Astrocyte (in vitro differentiated cells and primary cell): ENCODE measurements at regions not wholly inside any gene's neighbourhood (a gene's known extent, or its start where the extent isn't known, plus 50 kb on each side); places are given as distances from the start of the nearest gene placed in this dataset.

Source experiments
- CTCF ChIP-seq: IDR thresholded peaks from 2 replicates; pipeline ENCODE4 v1.5.1; 2011; ENCODE audit warnings: low read depth, mild to moderate bottlenecking, inconsistent platforms, low read length, moderate library complexity; ENCODE audit not compliant: insufficient read depth
- EZH2 ChIP-seq: IDR thresholded peaks from 2 replicates; pipeline ENCODE4 v1.6.1; 2012; ENCODE audit warnings: mild to moderate bottlenecking, low read length, inconsistent platforms; ENCODE audit not compliant: insufficient read depth

- TF ChIP-seq CTCF = no peak
- no peak for TF ChIP-seq EZH2
Observed at GRCh38 chr15:69848551-69849231, 249.0 kb downstream of the TLE3 start.
